NCI-H1694 treated with DMSO at 0.1 percent for 48 hours (cell line): ENCODE measurements at regions not wholly inside any gene's neighbourhood (a gene's known extent, or its start where the extent isn't known, plus 50 kb on each side); places are given as distances from the start of the nearest gene placed in this dataset.
A peak's percentile ranks its signal among the peaks of the same experiment; 100 is the strongest.

ENCODE experiments used
- DNase-seq: peaks from one replicate; lab custom pipeline; 2025; lab: John Stamatoyannopoulos, UW

GRCh38 chr1:229209816-229210215, 61.1 kb upstream of the RAB4A start:
- no peak for DNase-seq

GRCh38 chr1:229210844-229211243, 60.1 kb upstream of the RAB4A start:
- DNase-seq = no peak

- DNase-seq = no peak
Measured at GRCh38 chr1:229213797-229214196, 57.1 kb upstream of the RAB4A start.

GRCh38 chr1:229217716-229218115, 53.2 kb upstream of the RAB4A start:
- DNase-seq = no peak

GRCh38 chr1:229218612-229219025, 52.3 kb upstream of the RAB4A start:
- DNase-seq = no peak

- DNase-seq = no peak
Measured at GRCh38 chr1:229220163-229220846, 50.6 kb upstream of the RAB4A start.

GRCh38 chr1:229221106-229222019, 49.5 kb upstream of the RAB4A start:
- peak; percentile 66 for DNase-seq
